Erythroblast (primary cell): ENCODE measurements at regions not wholly inside any gene's neighbourhood (a gene's known extent, or its start where the extent isn't known, plus 50 kb on each side); places are given as distances from the start of the nearest gene placed in this dataset.

Experiments used
- GATA1 ChIP-seq: IDR thresholded peaks from 2 replicates; pipeline ENCODE4 v1.6.1; 2011; ENCODE audit warnings: low read depth, mild to moderate bottlenecking, control low read depth, low read length, moderate library complexity
- POLR2A ChIP-seq: IDR thresholded peaks from 2 replicates; pipeline ENCODE4 v1.6.1; 2011; ENCODE audit warnings: mild to moderate bottlenecking, low read length

GRCh38 chr6:108774555-108774954, 73.7 kb upstream of the ARMC2 start:
- no peak for TF ChIP-seq POLR2A
- no peak for TF ChIP-seq GATA1
